ENCODE measurements at regions not wholly inside any gene's neighbourhood (a gene's known extent, or its start where the extent isn't known, plus 50 kb on each side); places are given as distances from the start of the nearest gene placed in this dataset.

- DNase-seq = no peak
These were observed 304.1 kb upstream of the HAND2 start for GRCh38 chr4:173834151-173834550.

- DNase-seq = no peak
These were observed 299.5 kb upstream of the HAND2 start for GRCh38 chr4:173829565-173829964.

GRCh38 chr4:173827707-173828106, 297.7 kb upstream of the HAND2 start:
- no peak for DNase-seq

GRCh38 chr4:173821876-173822275, 291.8 kb upstream of the HAND2 start:
- no peak for DNase-seq

GRCh38 chr4:173821036-173821435, 291.0 kb upstream of the HAND2 start:
- no peak for DNase-seq

GRCh38 chr4:173807347-173807746, 277.3 kb upstream of the HAND2 start:
- DNase-seq = no peak

GRCh38 chr4:173805884-173806283, 275.9 kb upstream of the HAND2 start:
- no peak for DNase-seq

GRCh38 chr4:173802662-173803022, 272.6 kb upstream of the HAND2 start:
- no peak for DNase-seq

- no peak for DNase-seq
These were observed 272.0 kb upstream of the HAND2 start for GRCh38 chr4:173801876-173802661.

GRCh38 chr4:173801361-173801760, 271.3 kb upstream of the HAND2 start:
- no peak for DNase-seq

GRCh38 chr4:173797296-173797695, 267.3 kb upstream of the HAND2 start:
- DNase-seq = no peak

GRCh38 chr4:173794662-173795061, 264.6 kb upstream of the HAND2 start:
- no peak for DNase-seq

- DNase-seq = no peak
These were observed 264.0 kb upstream of the HAND2 start for GRCh38 chr4:173793937-173794510.

- no peak for DNase-seq
These were observed 252.6 kb upstream of the HAND2 start for GRCh38 chr4:173782660-173783059.

GRCh38 chr4:173777921-173778320, 247.9 kb upstream of the HAND2 start:
- no peak for DNase-seq

- no peak for DNase-seq
These were observed 247.4 kb upstream of the HAND2 start for GRCh38 chr4:173777421-173777820.

- no peak for DNase-seq
These were observed 239.5 kb upstream of the HAND2 start for GRCh38 chr4:173769568-173769967.

- DNase-seq = no peak
These were observed 237.6 kb upstream of the HAND2 start for GRCh38 chr4:173767650-173768049.

- DNase-seq = no peak
These were observed 236.2 kb upstream of the HAND2 start for GRCh38 chr4:173766171-173766600.

- DNase-seq = no peak
These were observed 235.7 kb upstream of the HAND2 start for GRCh38 chr4:173765751-173766150.

- no peak for DNase-seq
These were observed 233.4 kb upstream of the HAND2 start for GRCh38 chr4:173763389-173763788.

GRCh38 chr4:173761938-173762337, 231.9 kb upstream of the HAND2 start:
- DNase-seq = no peak

- no peak for DNase-seq
These were observed 231.2 kb upstream of the HAND2 start for GRCh38 chr4:173761236-173761635.

GRCh38 chr4:173758132-173758531, 228.1 kb upstream of the HAND2 start:
- no peak for DNase-seq

GRCh38 chr4:173753408-173753807, 223.4 kb upstream of the HAND2 start:
- DNase-seq = no peak
